NT2/D1 (cell line): ENCODE measurements at regions not wholly inside any gene's neighbourhood (a gene's known extent, or its start where the extent isn't known, plus 50 kb on each side); places are given as distances from the start of the nearest gene placed in this dataset.

Experiments
- YY1 ChIP-seq: IDR thresholded peaks from 2 replicates; pipeline ENCODE4 v1.6.1; 2011; ENCODE audit not compliant: insufficient read length, insufficient read depth
- ZNF274 ChIP-seq: IDR thresholded peaks from 2 replicates; pipeline ENCODE4 v1.6.1; 2011; ENCODE audit warnings: mild to moderate bottlenecking, low read depth, low read length

- TF ChIP-seq YY1 = no peak
- TF ChIP-seq ZNF274 = no peak
These were observed 205.7 kb upstream of the RRP15 start for GRCh38 chr1:218079347-218079746.
